ENCODE measurements at regions not wholly inside any gene's neighbourhood (a gene's known extent, or its start where the extent isn't known, plus 50 kb on each side); places are given as distances from the start of the nearest gene placed in this dataset.

DNA sequence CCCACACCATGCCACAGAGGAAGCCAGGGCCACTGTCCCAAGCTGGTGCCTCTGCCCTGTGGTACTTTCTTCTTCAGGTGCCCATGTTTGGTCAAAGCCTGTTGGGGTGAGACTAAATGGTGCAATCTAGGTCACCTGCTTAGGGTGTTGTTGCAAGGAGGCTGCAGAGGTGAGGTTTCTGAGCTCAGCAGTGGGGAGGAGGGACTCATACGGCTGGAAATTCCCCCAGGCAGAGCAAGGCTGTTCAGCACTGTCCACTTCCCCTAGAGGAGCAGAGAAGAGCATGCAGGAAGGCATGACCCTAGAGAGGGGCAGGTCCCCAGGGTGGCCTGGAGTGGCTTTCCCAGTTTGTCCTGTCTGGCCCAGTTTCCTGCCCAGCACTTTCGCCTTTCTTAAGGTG, 211.0 kb downstream of the HAUS1 start:
- dilution Hi-C loops (cut with MboI; ENCODE audit: extremely low pct_ligation_motif_present, low sequenced_read_pairs): no loop called here

More for the DNA sequence above, 211.0 kb downstream of the HAUS1 start:
- TF ChIP-seq, protein P1, sequence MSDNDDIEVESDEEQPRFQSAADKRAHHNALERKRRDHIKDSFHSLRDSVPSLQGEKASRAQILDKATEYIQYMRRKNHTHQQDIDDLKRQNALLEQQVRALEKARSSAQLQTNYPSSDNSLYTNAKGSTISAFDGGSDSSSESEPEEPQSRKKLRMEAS (IDR thresholded peaks at IDR 0.05; ENCODE audit: insufficient read depth, insufficient read length): no peak
- TF ChIP-seq EZH2 (IDR thresholded peaks at IDR 0.05; ENCODE audit: borderline replicate concordance, low read depth, low read length, severe bottlenecking) (no peak), MYC (IDR thresholded peaks at IDR 0.05; ENCODE audit: low read depth, low read length) (no peak), POLR2AphosphoS5 (IDR thresholded peaks at IDR 0.05; ENCODE audit: insufficient read depth, low read depth, low read length) (no peak), FOS (IDR thresholded peaks at IDR 0.05; ENCODE audit: borderline replicate concordance, insufficient read depth, low read length) (no peak), POLR2A (IDR thresholded peaks at IDR 0.05; ENCODE audit: low read depth, low read length) (no peak), JUN (IDR thresholded peaks at IDR 0.05; ENCODE audit: borderline replicate concordance, insufficient read depth, insufficient read length, low read depth) (no peak), GATA2 (IDR thresholded peaks at IDR 0.05; ENCODE audit: insufficient read depth, insufficient read length, low read depth, low read length) (no peak)
- TF ChIP-seq, protein P2, sequence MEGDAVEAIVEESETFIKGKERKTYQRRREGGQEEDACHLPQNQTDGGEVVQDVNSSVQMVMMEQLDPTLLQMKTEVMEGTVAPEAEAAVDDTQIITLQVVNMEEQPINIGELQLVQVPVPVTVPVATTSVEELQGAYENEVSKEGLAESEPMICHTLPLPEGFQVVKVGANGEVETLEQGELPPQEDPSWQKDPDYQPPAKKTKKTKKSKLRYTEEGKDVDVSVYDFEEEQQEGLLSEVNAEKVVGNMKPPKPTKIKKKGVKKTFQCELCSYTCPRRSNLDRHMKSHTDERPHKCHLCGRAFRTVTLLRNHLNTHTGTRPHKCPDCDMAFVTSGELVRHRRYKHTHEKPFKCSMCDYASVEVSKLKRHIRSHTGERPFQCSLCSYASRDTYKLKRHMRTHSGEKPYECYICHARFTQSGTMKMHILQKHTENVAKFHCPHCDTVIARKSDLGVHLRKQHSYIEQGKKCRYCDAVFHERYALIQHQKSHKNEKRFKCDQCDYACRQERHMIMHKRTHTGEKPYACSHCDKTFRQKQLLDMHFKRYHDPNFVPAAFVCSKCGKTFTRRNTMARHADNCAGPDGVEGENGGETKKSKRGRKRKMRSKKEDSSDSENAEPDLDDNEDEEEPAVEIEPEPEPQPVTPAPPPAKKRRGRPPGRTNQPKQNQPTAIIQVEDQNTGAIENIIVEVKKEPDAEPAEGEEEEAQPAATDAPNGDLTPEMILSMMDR (IDR thresholded peaks at IDR 0.05; ENCODE audit: extremely low read depth in 1 of 2, insufficient read depth in 1 of 2, low read depth in 1 of 2, low read length in 2 of 2): no peak
- Histone ChIP-seq H3K27me3 (ENCODE audit: control insufficient read depth in 2 of 2, insufficient read depth in 2 of 2, low read length in 2 of 2) (peaks cover 1 to 2% of the 10 kb centered on the region in 2 experiments), H2AFZ (ENCODE audit: low read depth, low read length) (no peak overlapping the region), H3K9ac (replicated peaks; ENCODE audit: extremely low read depth, insufficient read depth, low read length) (no peak overlapping the region), H3K36me3 (ENCODE audit: control insufficient read depth in 2 of 2, extremely low read depth in 1 of 2, insufficient read depth in 2 of 2, low read length in 2 of 2) (no peaks in the 10 kb centered on the region), H3K4me3 (replicated peaks in 1 of 3; ENCODE audit: insufficient read depth in 1 of 3, low read depth in 1 of 3, low read length in 3 of 3) (no peak overlapping the region), H3K79me2 (ENCODE audit: control insufficient read depth, insufficient read depth, low read length) (no peaks in the 10 kb centered on the region), H3K27ac (ENCODE audit: insufficient read depth, low read depth, low read length) (no peak overlapping the region), H3K9me1 (replicated peaks; ENCODE audit: control insufficient read depth, extremely low read depth, insufficient read depth, low read length) (no peaks in the 10 kb centered on the region), H3K4me2 (ENCODE audit: insufficient read depth, low read length) (no peak overlapping the region), H3K4me1 (ENCODE audit: control insufficient read depth, extremely low read depth, insufficient read depth, low read length) (no peaks in the 10 kb centered on the region), H4K20me1 (replicated peaks; ENCODE audit: control insufficient read depth, extremely low read depth, insufficient read depth, low read length) (no peaks in the 10 kb centered on the region), H3K9me3 (replicated peaks; ENCODE audit: control insufficient read depth, insufficient read depth, low read length) (no peaks in the 10 kb centered on the region)
- no TSS peak for BruUV-seq (replicated peaks)
- FAIRE-seq (no peak), DNase-seq (ENCODE audit: low read depth, low spot score) (no peak)
- ChIA-PET POLR2A (no interaction called here), CTCF (no interaction called here)
- intact Hi-C loops (cut with micrococcal nuclease): no loop called here
